DOHH2 (cell line): ENCODE measurements at regions not wholly inside any gene's neighbourhood (a gene's known extent, or its start where the extent isn't known, plus 50 kb on each side); places are given as distances from the start of the nearest gene placed in this dataset.

ENCODE experiments used
- H3F3A ChIP-seq: fragments of 200-600 bp; sonication (generic), shearing (Covaris generic); 2 replicates; pipeline ENCODE4 v1.6.0; 2016; ENCODE audit warnings: antibody characterized with exemption, mild to moderate bottlenecking; ENCODE audit not compliant: control insufficient read depth, insufficient read depth
- H3K27ac ChIP-seq: fragments of 200-600 bp; sonication (generic); 2 replicates; pipeline ENCODE4 v1.5.1; 2014; ENCODE audit warnings: low read depth, mild to moderate bottlenecking, low read length, moderate library complexity
- H3K27me3 ChIP-seq: fragments of 200-600 bp; sonication (generic); 2 replicates; pipeline ENCODE4 v1.6.1; 2014; ENCODE audit warnings: mild to moderate bottlenecking, low read length, mixed read lengths; ENCODE audit not compliant: control insufficient read depth
- H3K36me3 ChIP-seq: fragments of 200-600 bp; sonication (generic); 2 replicates; pipeline ENCODE4 v1.6.1; 2014; ENCODE audit warnings: mild to moderate bottlenecking, low read length, moderate library complexity, mixed read lengths; ENCODE audit not compliant: control insufficient read depth
- H3K4me1 ChIP-seq: fragments of 200-600 bp; sonication (generic); 2 replicates; pipeline ENCODE4 v1.6.1; 2014; ENCODE audit warnings: mild to moderate bottlenecking, low read length, mixed read lengths; ENCODE audit not compliant: control insufficient read depth
- H3K4me2 ChIP-seq: fragments of 200-600 bp; sonication (generic); 2 replicates; pipeline ENCODE4 v1.6.0; 2014; ENCODE audit warnings: mild to moderate bottlenecking, low read length, moderate library complexity
- H3K4me3 ChIP-seq: fragments of 200-600 bp; sonication (generic); 2 replicates; pipeline ENCODE4 v1.5.1; 2014; ENCODE audit warnings: mild to moderate bottlenecking, low read length, mixed read lengths
- H3K79me2 ChIP-seq: fragments of 200-600 bp; sonication (generic); 2 replicates; pipeline ENCODE4 v1.6.1; 2014; ENCODE audit warnings: mild to moderate bottlenecking, low read length, mixed read lengths; ENCODE audit not compliant: control insufficient read depth
- H3K9me2 ChIP-seq: fragments of 200-600 bp; sonication (generic); replicated peaks from 2 replicates; pipeline ENCODE4 v1.6.1; 2014; ENCODE audit warnings: mild to moderate bottlenecking, low read length, mixed read lengths; ENCODE audit not compliant: control insufficient read depth
- H3K9me3 ChIP-seq: fragments of 200-600 bp; sonication (generic); 2 replicates; pipeline ENCODE4 v1.6.1; 2014; ENCODE audit warnings: antibody characterized with exemption, low read length, mixed read lengths; ENCODE audit not compliant: control insufficient read depth, insufficient read depth
- H4K20me1 ChIP-seq: fragments of 200-600 bp; sonication (generic); 2 replicates; pipeline ENCODE4 v1.6.0; 2014; ENCODE audit warnings: low read depth, mild to moderate bottlenecking, antibody characterized with exemption, low read length, moderate library complexity; ENCODE audit not compliant: control insufficient read depth, insufficient read depth
- EZH2phosphoT487 ChIP-seq: fragments of 200-600 bp; sonication (generic); IDR thresholded peaks from 2 replicates; pipeline ENCODE4 v1.6.1; 2017; ENCODE audit warnings: borderline replicate concordance, mild to moderate bottlenecking, antibody characterized with exemption, low read length, moderate library complexity, mixed read lengths
- TF ChIP-seq, protein P1 (sequence below): fragments of 200-600 bp; sonication (generic); IDR thresholded peaks from one replicate; pipeline ENCODE4 v1.5.1; 2014; ENCODE audit warnings: antibody characterized with exemption, mild to moderate bottlenecking, low read depth, low read length; ENCODE audit not compliant: poor library complexity, severe bottlenecking

DNA sequence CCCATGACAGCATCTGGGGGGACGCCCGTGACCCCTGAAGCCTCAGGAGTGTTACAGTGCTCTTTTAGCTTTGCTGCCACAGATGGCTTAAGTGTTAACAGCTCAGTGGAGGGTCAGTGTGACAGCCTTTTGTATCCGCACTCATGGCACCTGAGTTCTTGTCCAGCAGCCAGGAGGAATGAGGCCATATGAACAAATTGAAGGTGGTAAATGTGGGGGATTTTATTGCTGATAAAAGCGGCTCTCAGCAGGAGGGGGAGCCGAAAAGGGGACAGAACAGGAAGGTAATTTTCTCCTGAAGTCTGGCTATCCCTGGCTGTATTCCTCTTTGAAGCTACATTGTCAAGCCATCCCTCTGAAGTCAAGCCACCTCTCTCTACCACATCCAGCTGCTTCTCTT, 441.0 kb downstream of the RAPGEF2 start:
- Histone ChIP-seq H4K20me1 (no peaks in the 10 kb centered on the region), H3K79me2 (no peaks in the 10 kb centered on the region), H3K36me3 (no peaks in the 10 kb centered on the region), H3K9me3 (no peaks in the 10 kb centered on the region), H3K9me2 (no peaks in the 10 kb centered on the region), H3K4me1 (no peaks in the 10 kb centered on the region), H3K27me3 (no peaks in the 10 kb centered on the region), H3K4me3 (no peak overlapping the region), H3K27ac (no peak overlapping the region), H3K4me2 (no peak overlapping the region), H3F3A (no peaks in the 10 kb centered on the region)
- TF ChIP-seq EZH2phosphoT487: no peak
- TF ChIP-seq, protein P1, sequence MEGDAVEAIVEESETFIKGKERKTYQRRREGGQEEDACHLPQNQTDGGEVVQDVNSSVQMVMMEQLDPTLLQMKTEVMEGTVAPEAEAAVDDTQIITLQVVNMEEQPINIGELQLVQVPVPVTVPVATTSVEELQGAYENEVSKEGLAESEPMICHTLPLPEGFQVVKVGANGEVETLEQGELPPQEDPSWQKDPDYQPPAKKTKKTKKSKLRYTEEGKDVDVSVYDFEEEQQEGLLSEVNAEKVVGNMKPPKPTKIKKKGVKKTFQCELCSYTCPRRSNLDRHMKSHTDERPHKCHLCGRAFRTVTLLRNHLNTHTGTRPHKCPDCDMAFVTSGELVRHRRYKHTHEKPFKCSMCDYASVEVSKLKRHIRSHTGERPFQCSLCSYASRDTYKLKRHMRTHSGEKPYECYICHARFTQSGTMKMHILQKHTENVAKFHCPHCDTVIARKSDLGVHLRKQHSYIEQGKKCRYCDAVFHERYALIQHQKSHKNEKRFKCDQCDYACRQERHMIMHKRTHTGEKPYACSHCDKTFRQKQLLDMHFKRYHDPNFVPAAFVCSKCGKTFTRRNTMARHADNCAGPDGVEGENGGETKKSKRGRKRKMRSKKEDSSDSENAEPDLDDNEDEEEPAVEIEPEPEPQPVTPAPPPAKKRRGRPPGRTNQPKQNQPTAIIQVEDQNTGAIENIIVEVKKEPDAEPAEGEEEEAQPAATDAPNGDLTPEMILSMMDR: no peak

DNA sequence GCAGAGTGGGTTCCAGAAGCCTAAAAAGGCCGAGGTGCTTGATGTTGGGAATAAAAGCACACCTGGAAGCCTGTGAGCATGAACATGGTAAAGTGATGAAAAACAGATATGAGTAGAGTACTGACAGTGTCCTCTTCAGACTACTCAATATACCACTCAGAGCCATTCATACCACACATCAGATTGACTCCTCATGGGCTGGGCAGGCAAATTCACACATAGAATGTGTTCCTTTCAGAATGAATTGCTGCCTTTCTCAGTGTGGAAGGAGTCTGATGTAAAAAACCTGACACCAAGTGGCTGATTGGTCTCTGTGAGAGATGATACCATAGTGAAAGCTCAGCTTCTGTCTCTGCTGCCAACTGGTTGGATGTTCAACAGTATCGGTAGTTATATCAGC, 442.7 kb downstream of the RAPGEF2 start:
- TF ChIP-seq EZH2phosphoT487: no peak
- TF ChIP-seq, protein P1: no peak
- Histone ChIP-seq H3K4me1 (no peaks in the 10 kb centered on the region), H4K20me1 (no peaks in the 10 kb centered on the region), H3K27me3 (no peaks in the 10 kb centered on the region), H3K79me2 (no peaks in the 10 kb centered on the region), H3K9me3 (no peaks in the 10 kb centered on the region), H3F3A (no peaks in the 10 kb centered on the region), H3K27ac (no peak overlapping the region), H3K9me2 (no peaks in the 10 kb centered on the region), H3K4me3 (no peak overlapping the region), H3K4me2 (no peak overlapping the region), H3K36me3 (no peaks in the 10 kb centered on the region)

DNA sequence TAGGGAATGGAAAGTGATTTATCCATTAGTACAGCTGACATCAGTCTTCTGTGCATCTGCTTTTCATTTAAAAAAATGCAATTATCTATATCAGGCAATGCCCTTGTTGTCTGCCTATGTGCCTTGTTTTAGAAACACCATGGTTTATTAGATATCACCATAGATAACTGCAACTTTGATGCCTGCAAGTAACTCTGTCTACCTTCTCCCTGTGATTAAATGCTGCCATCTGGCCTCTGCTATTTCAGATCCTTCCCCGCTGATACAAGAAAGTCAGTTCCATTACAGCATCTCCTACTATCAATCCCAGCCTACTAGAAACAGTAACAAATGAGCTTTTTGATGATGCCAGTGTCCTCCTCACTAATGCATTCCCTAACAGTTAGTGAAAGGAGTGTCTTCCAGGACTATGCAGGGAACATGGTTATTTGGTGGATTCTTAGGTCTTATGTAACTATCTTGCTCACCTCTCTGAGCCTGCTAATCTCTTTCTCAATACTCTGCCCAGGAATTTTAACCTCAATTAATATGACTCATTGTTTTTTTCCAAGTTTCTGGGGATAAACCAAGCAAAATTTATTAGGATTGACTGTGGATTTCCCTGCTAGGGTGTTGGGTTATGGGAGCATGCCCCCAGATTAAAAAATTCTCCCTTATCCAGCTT, 444.9 kb downstream of the RAPGEF2 start:
- no peaks in the 10 kb centered on the region for H3K36me3 ChIP-seq
- H3F3A ChIP-seq: no peaks in the 10 kb centered on the region
- H4K20me1 ChIP-seq: no peaks in the 10 kb centered on the region
- no peak for TF ChIP-seq EZH2phosphoT487
- TF ChIP-seq, protein P1: no peak
- H3K79me2 ChIP-seq: no peaks in the 10 kb centered on the region
- H3K27ac ChIP-seq: no peak overlapping the region
- no peaks in the 10 kb centered on the region for H3K9me2 ChIP-seq
- H3K9me3 ChIP-seq: no peaks in the 10 kb centered on the region
- H3K4me1 ChIP-seq: no peaks in the 10 kb centered on the region
- no peak overlapping the region for H3K4me3 ChIP-seq
- no peak overlapping the region for H3K4me2 ChIP-seq
- H3K27me3 ChIP-seq: no peaks in the 10 kb centered on the region
